Activated CD4-positive, CD25-positive, alpha-beta regulatory T cell (primary cell): ENCODE measurements at regions not wholly inside any gene's neighbourhood (a gene's known extent, or its start where the extent isn't known, plus 50 kb on each side); places are given as distances from the start of the nearest gene placed in this dataset.

Experiments
- DNase-seq, 4 experiments: peaks; one replicate each; lab custom pipeline; 2025; lab: John Stamatoyannopoulos, UW

DNA sequence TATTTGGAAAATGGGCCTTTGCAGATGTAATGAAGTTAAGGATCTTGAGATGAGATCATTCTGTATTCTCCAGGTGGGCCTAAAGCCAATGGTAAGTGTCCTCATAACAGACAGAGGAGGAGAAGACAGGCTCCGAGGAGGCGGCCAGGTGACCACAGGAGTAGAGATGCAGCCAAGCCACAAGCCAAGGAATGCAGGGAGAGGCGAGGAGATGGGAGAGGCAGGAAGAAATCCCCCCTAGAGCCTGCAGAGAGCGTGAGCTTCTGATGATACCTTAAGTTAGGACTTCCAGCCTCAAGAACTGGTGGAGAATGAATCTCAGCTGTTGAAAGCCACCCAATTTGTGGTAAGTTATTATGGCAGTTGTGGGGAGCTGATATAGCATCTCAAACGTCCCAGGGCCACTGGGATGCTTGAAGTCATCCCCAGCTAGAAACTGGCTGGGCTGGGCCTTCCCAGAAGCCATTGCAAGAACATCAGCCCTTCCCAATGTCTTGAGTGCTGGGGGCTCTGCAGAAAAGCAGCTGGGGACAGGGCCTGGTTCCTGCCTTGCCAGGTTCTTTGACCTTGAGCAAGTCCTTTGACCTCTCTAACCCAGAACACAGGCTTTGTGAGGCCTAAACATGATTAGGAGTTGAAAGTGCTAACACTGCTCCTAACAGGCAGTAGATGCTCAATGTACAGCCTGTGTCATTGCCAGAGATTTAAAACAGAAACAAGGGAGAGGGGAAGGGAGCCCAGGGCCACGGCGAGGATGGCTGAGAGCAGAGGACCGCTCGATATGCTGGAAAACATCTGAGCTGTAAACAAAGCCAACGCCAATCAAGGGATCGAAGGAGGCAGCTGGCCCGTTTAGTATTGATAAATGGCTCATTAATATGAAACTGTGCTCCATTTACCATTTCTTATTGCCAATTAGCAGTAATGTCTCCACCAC, 632.3 kb downstream of the TBC1D22A start:
- DNase-seq = no peak

- no peak for DNase-seq
Measured at GRCh38 chr22:47393191-47393590, 630.7 kb downstream of the TBC1D22A start.

GRCh38 chr22:47392729-47393128, 630.3 kb downstream of the TBC1D22A start:
- DNase-seq = no peak

DNA sequence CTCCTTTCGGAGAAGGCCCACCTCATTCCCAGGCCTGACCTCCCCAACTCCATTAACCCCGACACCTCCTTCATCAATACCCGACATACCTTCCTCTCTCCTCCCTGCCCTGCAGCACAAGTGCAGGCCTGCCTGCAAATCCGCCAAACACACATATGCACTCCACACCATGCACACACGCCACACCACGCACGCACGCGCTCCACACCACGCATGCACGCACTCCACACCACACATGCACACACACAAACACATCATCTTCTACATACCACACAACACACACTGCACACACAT, 629.6 kb downstream of the TBC1D22A start:
- DNase-seq = no peak

- DNase-seq = no peak
Measured at GRCh38 chr22:47391169-47392053, 629.0 kb downstream of the TBC1D22A start.

- no peak for DNase-seq
Measured at GRCh38 chr22:47390026-47390970, 627.8 kb downstream of the TBC1D22A start.

- no peak for DNase-seq
Measured at GRCh38 chr22:47389201-47389600, 626.8 kb downstream of the TBC1D22A start.

DNA sequence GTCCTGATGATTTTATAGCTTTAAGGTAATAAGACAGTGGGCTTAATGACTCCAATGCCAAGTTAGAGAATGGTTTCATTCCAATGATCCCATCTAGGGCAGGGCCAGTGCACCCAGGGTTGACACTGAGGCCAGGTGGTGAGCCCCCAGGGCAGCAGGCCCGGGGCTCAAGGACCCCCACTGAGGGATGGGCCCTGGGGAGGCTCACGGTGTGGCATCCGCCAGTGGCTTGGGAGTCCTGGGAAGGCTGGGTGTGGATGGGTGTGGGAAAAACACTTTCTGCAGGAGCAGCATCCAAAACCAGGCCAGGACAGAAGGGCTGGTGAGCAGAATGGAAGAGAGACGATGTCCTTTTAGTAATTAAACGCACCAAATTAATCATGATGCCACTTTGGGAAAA, 626.3 kb downstream of the TBC1D22A start:
- no peak for DNase-seq

DNA sequence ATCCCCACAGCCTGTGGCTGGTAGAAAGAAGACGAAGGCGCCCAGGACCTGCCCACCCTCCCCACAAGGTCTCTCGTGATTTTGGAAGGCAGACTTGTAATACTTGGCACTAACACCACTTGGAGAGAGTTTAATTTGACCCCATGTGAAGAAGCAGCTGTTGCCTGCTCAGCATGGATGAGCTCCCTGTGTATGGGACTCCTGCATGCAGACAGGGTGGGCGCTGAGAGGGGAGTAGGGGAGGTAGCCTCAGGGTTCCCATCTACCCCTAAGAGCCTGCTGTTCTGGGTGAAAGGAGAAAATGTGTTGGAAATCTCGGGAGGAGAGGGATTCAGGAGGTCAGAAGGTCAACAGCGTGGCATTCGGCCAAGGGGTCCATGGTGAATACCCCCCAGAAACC, 625.9 kb downstream of the TBC1D22A start:
- DNase-seq = no peak

GRCh38 chr22:47386812-47387510, 624.5 kb downstream of the TBC1D22A start:
- DNase-seq = no peak

GRCh38 chr22:47384977-47385376, 622.5 kb downstream of the TBC1D22A start:
- DNase-seq = no peak

- DNase-seq = no peak
Measured at GRCh38 chr22:47382164-47382890, 619.9 kb downstream of the TBC1D22A start.

GRCh38 chr22:47381240-47381639, 618.8 kb downstream of the TBC1D22A start:
- no peak for DNase-seq

DNA sequence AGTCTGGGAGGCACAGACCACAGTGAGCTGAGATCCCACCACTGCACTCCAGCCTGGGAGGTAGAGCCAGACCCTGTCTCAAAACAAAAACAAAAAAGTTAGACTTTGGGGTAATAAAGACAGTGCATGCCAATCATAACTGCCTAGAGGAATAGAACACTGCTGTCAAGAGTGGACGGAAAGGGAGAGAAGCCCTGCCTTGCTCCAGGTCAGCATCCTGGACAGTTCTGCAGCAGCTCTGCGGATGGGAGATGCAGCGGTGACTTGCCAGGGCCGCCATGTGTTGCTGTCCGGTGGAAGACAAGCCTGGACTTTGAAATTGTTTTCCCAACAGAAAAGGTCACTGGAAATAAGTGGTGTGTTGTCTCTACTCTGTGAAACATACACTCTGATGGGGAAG, 618.2 kb downstream of the TBC1D22A start:
- no peak for DNase-seq

DNA sequence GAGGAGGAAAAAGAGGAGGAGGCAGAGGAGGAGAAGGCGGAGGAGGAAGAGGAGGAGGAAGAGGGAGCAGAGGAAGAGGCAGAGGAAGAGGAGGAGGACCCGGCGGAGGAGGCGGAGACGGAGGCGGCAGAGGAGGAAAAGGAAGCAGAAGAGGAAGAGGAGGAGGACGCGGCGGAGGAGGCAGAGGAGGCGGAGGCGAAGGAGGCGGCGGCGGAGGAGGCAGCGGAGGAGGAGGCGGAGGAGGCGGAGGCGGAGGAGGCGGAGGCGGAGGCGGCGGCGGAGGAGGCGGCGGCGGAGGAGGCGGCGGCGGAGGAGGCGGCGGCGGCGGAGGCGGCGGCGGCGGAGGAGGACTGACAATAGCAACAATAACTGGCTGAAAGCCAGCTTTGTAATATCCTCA, 616.6 kb downstream of the TBC1D22A start:
- no peak for DNase-seq

GRCh38 chr22:47377926-47378560, 615.6 kb downstream of the TBC1D22A start:
- DNase-seq = no peak

- no peak for DNase-seq
Measured at GRCh38 chr22:47376901-47377505, 614.6 kb downstream of the TBC1D22A start.

- DNase-seq = no peak
Measured at GRCh38 chr22:47376322-47376700, 613.9 kb downstream of the TBC1D22A start.

DNA sequence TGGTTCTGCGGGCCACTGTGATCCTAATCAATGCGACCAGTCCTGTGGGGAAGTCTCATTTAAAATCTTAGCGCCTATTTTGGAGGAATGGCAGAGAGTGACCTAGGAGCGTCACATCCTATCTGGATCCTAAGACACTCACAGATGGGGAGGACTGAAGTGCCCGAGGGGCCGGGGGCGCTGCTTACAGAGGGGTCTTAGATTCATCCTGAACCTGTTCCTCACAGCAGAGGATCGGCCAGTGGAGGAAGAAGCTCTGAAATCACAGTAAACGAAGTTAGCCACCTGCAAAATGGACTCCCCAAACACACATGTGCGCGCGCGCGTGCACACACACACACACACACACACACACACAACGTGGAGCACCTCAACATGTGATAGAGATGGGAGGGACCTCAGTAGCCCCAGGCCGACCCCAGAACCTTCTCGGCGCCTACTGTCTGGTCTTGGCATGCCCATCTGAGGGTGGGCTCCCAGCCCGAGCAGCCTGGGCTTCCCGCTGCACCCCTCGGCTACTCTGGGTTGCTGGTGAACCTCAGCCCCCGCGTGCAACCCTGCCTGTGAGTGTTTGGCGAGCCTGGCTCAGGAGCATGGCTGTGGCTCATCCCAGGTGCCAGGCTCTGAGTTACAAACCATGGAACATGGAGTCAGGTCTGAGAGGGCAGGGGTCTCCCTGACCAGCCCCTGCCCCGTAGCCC, 613.3 kb downstream of the TBC1D22A start:
- no peak for DNase-seq
